ENCODE measurements at regions not wholly inside any gene's neighbourhood (a gene's known extent, or its start where the extent isn't known, plus 50 kb on each side); places are given as distances from the start of the nearest gene placed in this dataset.

DNA sequence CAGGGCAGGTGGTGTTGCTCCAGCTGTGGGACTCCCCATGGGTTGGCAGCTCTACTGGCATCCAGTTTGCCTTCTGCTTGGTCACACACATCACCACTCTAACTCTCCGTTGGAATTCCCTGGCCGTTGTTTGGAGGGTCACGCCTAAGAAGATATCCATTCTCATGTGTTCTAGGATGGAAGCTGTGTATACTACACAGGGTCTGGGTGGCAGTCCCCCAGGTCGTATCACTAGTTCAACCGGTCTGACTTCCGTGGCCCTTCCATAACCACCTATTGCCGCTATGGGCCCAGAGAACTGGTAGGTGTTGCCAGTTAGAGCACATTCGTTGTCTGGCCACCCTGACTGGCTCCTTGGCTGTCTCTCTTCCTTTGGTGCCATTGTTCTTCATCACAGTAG lies 456.3 kb downstream of the TMEM121 start:
- H3K4me2 ChIP-seq (ENCODE audit: insufficient read depth, low read length), result no peak overlapping the region
- H3K9me1 ChIP-seq (replicated peaks; ENCODE audit: control insufficient read depth, extremely low read depth, insufficient read depth, low read length), result no peaks in the 10 kb centered on the region
- H3K27me3 ChIP-seq (ENCODE audit: control insufficient read depth in 2 of 2, insufficient read depth in 2 of 2, low read length in 2 of 2), result no peaks in the 10 kb centered on the region
- DNase-seq (ENCODE audit: low read depth, low spot score), result no peak
- no peaks in the 10 kb centered on the region for H3K4me1 ChIP-seq (ENCODE audit: control insufficient read depth, extremely low read depth, insufficient read depth, low read length)
- FAIRE-seq, result no peak
- BruUV-seq (replicated peaks), result no TSS peak
- H2AFZ ChIP-seq (ENCODE audit: low read depth, low read length), result no peak overlapping the region
- no peak overlapping the region for H3K27ac ChIP-seq (ENCODE audit: insufficient read depth, low read depth, low read length)
- H3K79me2 ChIP-seq (ENCODE audit: control insufficient read depth, insufficient read depth, low read length), result no peaks in the 10 kb centered on the region
- intact Hi-C loops (cut with micrococcal nuclease) (no loop called here), dilution Hi-C loops (cut with MboI; ENCODE audit: extremely low pct_ligation_motif_present, low sequenced_read_pairs) (no loop called here)
- H3K9ac ChIP-seq (replicated peaks; ENCODE audit: extremely low read depth, insufficient read depth, low read length), result no peak overlapping the region
- H3K4me3 ChIP-seq (replicated peaks in 1 of 3; ENCODE audit: insufficient read depth in 1 of 3, low read depth in 1 of 3, low read length in 3 of 3), result no peak overlapping the region
- ChIA-PET POLR2A (no interaction called here), CTCF (no interaction called here)
- no peaks in the 10 kb centered on the region for H4K20me1 ChIP-seq (replicated peaks; ENCODE audit: control insufficient read depth, extremely low read depth, insufficient read depth, low read length)
- TF ChIP-seq POLR2AphosphoS5 (IDR thresholded peaks at IDR 0.05; ENCODE audit: insufficient read depth, low read depth, low read length), result no peak
- no peak for TF ChIP-seq MYC (IDR thresholded peaks at IDR 0.05; ENCODE audit: low read depth, low read length)
- TF ChIP-seq, protein P1, sequence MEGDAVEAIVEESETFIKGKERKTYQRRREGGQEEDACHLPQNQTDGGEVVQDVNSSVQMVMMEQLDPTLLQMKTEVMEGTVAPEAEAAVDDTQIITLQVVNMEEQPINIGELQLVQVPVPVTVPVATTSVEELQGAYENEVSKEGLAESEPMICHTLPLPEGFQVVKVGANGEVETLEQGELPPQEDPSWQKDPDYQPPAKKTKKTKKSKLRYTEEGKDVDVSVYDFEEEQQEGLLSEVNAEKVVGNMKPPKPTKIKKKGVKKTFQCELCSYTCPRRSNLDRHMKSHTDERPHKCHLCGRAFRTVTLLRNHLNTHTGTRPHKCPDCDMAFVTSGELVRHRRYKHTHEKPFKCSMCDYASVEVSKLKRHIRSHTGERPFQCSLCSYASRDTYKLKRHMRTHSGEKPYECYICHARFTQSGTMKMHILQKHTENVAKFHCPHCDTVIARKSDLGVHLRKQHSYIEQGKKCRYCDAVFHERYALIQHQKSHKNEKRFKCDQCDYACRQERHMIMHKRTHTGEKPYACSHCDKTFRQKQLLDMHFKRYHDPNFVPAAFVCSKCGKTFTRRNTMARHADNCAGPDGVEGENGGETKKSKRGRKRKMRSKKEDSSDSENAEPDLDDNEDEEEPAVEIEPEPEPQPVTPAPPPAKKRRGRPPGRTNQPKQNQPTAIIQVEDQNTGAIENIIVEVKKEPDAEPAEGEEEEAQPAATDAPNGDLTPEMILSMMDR (IDR thresholded peaks at IDR 0.05; ENCODE audit: extremely low read depth in 1 of 2, insufficient read depth in 1 of 2, low read depth in 1 of 2, low read length in 2 of 2), result no peak
- peaks cover 4% of the 10 kb centered on the region for H3K9me3 ChIP-seq (replicated peaks; ENCODE audit: control insufficient read depth, insufficient read depth, low read length)
- H3K36me3 ChIP-seq (ENCODE audit: control insufficient read depth in 2 of 2, extremely low read depth in 1 of 2, insufficient read depth in 2 of 2, low read length in 2 of 2), result no peaks in the 10 kb centered on the region

DNA sequence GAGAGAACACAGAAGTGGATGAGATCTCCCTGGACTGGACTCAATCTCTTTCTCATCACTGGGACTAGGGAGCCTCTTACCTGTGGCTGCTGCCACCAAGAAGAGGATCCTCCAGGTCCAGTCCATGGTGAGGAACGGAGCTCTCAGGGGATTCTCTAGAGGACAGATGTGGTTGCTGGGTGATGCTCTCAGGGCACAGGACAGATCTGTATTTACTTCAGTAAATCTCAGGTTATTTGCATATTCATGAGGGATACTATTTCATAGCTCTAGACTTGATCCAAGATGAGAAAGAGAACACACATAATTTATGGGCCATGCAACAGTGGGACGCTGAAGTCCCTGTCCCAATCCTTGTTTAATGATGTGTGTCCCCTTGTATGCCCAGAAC lies 460.5 kb downstream of the TMEM121 start:
- Histone ChIP-seq H3K4me2 (ENCODE audit: insufficient read depth, low read length) (no peak overlapping the region), H3K4me3 (replicated peaks in 1 of 3; ENCODE audit: insufficient read depth in 1 of 3, low read depth in 1 of 3, low read length in 3 of 3) (no peak overlapping the region), H3K4me1 (ENCODE audit: control insufficient read depth, extremely low read depth, insufficient read depth, low read length) (no peaks in the 10 kb centered on the region), H3K27me3 (ENCODE audit: control insufficient read depth in 2 of 2, insufficient read depth in 2 of 2, low read length in 2 of 2) (no peaks in the 10 kb centered on the region), H3K36me3 (ENCODE audit: control insufficient read depth in 2 of 2, extremely low read depth in 1 of 2, insufficient read depth in 2 of 2, low read length in 2 of 2) (no peaks in the 10 kb centered on the region), H3K9me3 (replicated peaks; ENCODE audit: control insufficient read depth, insufficient read depth, low read length) (peaks cover 2% of the 10 kb centered on the region), H3K27ac (ENCODE audit: insufficient read depth, low read depth, low read length) (no peak overlapping the region), H4K20me1 (replicated peaks; ENCODE audit: control insufficient read depth, extremely low read depth, insufficient read depth, low read length) (no peaks in the 10 kb centered on the region), H3K79me2 (ENCODE audit: control insufficient read depth, insufficient read depth, low read length) (no peaks in the 10 kb centered on the region), H3K9me1 (replicated peaks; ENCODE audit: control insufficient read depth, extremely low read depth, insufficient read depth, low read length) (no peaks in the 10 kb centered on the region), H3K9ac (replicated peaks; ENCODE audit: extremely low read depth, insufficient read depth, low read length) (no peak overlapping the region), H2AFZ (ENCODE audit: low read depth, low read length) (no peak overlapping the region)
- no TSS peak for BruUV-seq (replicated peaks)
- ChIA-PET CTCF (no interaction called here), POLR2A (no interaction called here)
- intact Hi-C loops (cut with micrococcal nuclease), result no loop called here
- DNase-seq (ENCODE audit: low read depth, low spot score), result no peak
- no peak for FAIRE-seq
- dilution Hi-C loops (cut with MboI; ENCODE audit: extremely low pct_ligation_motif_present, low sequenced_read_pairs), result no loop called here
- no peak for TF ChIP-seq EZH2 (IDR thresholded peaks at IDR 0.05; ENCODE audit: borderline replicate concordance, low read depth, low read length, severe bottlenecking)
- TF ChIP-seq, protein P2, sequence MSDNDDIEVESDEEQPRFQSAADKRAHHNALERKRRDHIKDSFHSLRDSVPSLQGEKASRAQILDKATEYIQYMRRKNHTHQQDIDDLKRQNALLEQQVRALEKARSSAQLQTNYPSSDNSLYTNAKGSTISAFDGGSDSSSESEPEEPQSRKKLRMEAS (IDR thresholded peaks at IDR 0.05; ENCODE audit: insufficient read depth, insufficient read length), result no peak
- TF ChIP-seq MYC (IDR thresholded peaks at IDR 0.05; ENCODE audit: low read depth, low read length), result no peak
- TF ChIP-seq GATA2 (IDR thresholded peaks at IDR 0.05; ENCODE audit: insufficient read depth, insufficient read length, low read depth, low read length), result no peak
- no peak for TF ChIP-seq POLR2AphosphoS5 (IDR thresholded peaks at IDR 0.05; ENCODE audit: insufficient read depth, low read depth, low read length)
- no peak for TF ChIP-seq JUN (IDR thresholded peaks at IDR 0.05; ENCODE audit: borderline replicate concordance, insufficient read depth, insufficient read length, low read depth)
- no peak for TF ChIP-seq FOS (IDR thresholded peaks at IDR 0.05; ENCODE audit: borderline replicate concordance, insufficient read depth, low read length)
- TF ChIP-seq POLR2A (IDR thresholded peaks at IDR 0.05; ENCODE audit: low read depth, low read length), result no peak
- TF ChIP-seq, protein P1 (IDR thresholded peaks at IDR 0.05; ENCODE audit: extremely low read depth in 1 of 2, insufficient read depth in 1 of 2, low read depth in 1 of 2, low read length in 2 of 2), result no peak

Data from endothelial cell of umbilical vein (primary cell).